Fibroblast of pulmonary artery (primary cell): ENCODE measurements at regions not wholly inside any gene's neighbourhood (a gene's known extent, or its start where the extent isn't known, plus 50 kb on each side); places are given as distances from the start of the nearest gene placed in this dataset.

ENCODE experiments used
- DNase-seq: peaks from one replicate; pipeline ENCODE4 v3.0.0-alpha.2; 2010; ENCODE audit warnings: low read depth
- H3K4me3 ChIP-seq: replicated peaks from 2 replicates; pipeline ENCODE4 v1.5.1; 2011; ENCODE audit warnings: low read depth, mild to moderate bottlenecking, control low read depth, low read length, moderate library complexity
- CTCF ChIP-seq: IDR thresholded peaks from 2 replicates; pipeline ENCODE4 v1.5.1; 2011; ENCODE audit warnings: mild to moderate bottlenecking, control low read depth, low read length, inconsistent platforms; ENCODE audit errors: missing control alignments

- TF ChIP-seq CTCF: no peak
- DNase-seq: no peak
- no peak overlapping the region for H3K4me3 ChIP-seq
Observed at GRCh38 chr7:115441033-115441432, 519.1 kb downstream of the MDFIC start.

- TF ChIP-seq CTCF: no peak
- no peak for DNase-seq
Observed at GRCh38 chr7:115435178-115435577, 513.3 kb downstream of the MDFIC start.

GRCh38 chr7:115429918-115430317, 508.0 kb downstream of the MDFIC start:
- H3K4me3 ChIP-seq: no peak overlapping the region
- DNase-seq: no peak
- TF ChIP-seq CTCF: no peak

More at GRCh38 chr7:115435178-115435577, 513.3 kb downstream of the MDFIC start:
- no peak overlapping the region for H3K4me3 ChIP-seq

GRCh38 chr7:115417662-115418061, 495.8 kb downstream of the MDFIC start:
- DNase-seq: no peak
- H3K4me3 ChIP-seq: no peak overlapping the region
- TF ChIP-seq CTCF: no peak

GRCh38 chr7:115410972-115411686, 489.2 kb downstream of the MDFIC start:
- no peak overlapping the region for H3K4me3 ChIP-seq
- DNase-seq: no peak
- TF ChIP-seq CTCF: no peak

- DNase-seq: no peak
- TF ChIP-seq CTCF: no peak
- no peak overlapping the region for H3K4me3 ChIP-seq
Observed at GRCh38 chr7:115410434-115410820, 488.5 kb downstream of the MDFIC start.
